ENCODE measurements at regions not wholly inside any gene's neighbourhood (a gene's known extent, or its start where the extent isn't known, plus 50 kb on each side); places are given as distances from the start of the nearest gene placed in this dataset.

- no peak for DNase-seq
- intact Hi-C loops (cut with DNase I), result no loop called here
- H3K4me3 ChIP-seq, result no peak overlapping the region
- H3K27me3 ChIP-seq, result no peaks in the 10 kb centered on the region
- 85 to 95% (median 88%) methylated on average over 9 of the region's 9 CpGs for WGBS, 4 donors
- no peak for TF ChIP-seq POLR2A (IDR thresholded peaks at IDR 0.05)
- no peak for TF ChIP-seq CTCF (IDR thresholded peaks at IDR 0.05)
- H3K9me3 ChIP-seq (replicated peaks in 1 of 3), result peaks cover 0 to 8% (median 0%) of the 10 kb centered on the region in 3 donors
- H3K27ac ChIP-seq, result no peak overlapping the region
- no peaks in the 10 kb centered on the region for H3K36me3 ChIP-seq (replicated peaks in 1 of 2)
- H3K4me1 ChIP-seq (replicated peaks in 1 of 2), result no peaks in the 10 kb centered on the region
Measured at GRCh38 chr9:91106415-91107081, 255.2 kb downstream of the AUH start.

- intact Hi-C loops (cut with DNase I), result loop anchor here in 1 of 2 donors (5.0 kb wide), 1 partner anchor 49 kb away; no protein-coding TSS in a partner anchor
- no peak for DNase-seq
- H3K36me3 ChIP-seq (replicated peaks in 1 of 2), result no peaks in the 10 kb centered on the region
- H3K9me3 ChIP-seq (replicated peaks in 1 of 3), result peaks cover 0 to 8% (median 0%) of the 10 kb centered on the region in 3 donors
- H3K4me1 ChIP-seq (replicated peaks in 1 of 2), result no peaks in the 10 kb centered on the region
- TF ChIP-seq CTCF (IDR thresholded peaks at IDR 0.05), result no peak
- TF ChIP-seq POLR2A (IDR thresholded peaks at IDR 0.05), result no peak
- no peaks in the 10 kb centered on the region for H3K27me3 ChIP-seq
- no peak overlapping the region for H3K27ac ChIP-seq
- no peak overlapping the region for H3K4me3 ChIP-seq
Measured at GRCh38 chr9:91111226-91111625, 250.5 kb downstream of the AUH start.

- H3K4me1 ChIP-seq (replicated peaks in 1 of 2), result no peaks in the 10 kb centered on the region
- intact Hi-C loops (cut with DNase I), result loop anchor here in 1 of 2 donors (5.0 kb wide), 1 partner anchor 50 kb away; no protein-coding TSS in a partner anchor
- WGBS, 4 donors, result 85 to 92% (median 91%) methylated on average over 6 of the region's 6 CpGs
Measured at GRCh38 chr9:91111876-91112275, 249.8 kb downstream of the AUH start.

GRCh38 chr9:91113016-91113415, 248.7 kb downstream of the AUH start:
- Histone ChIP-seq H3K9me3 (replicated peaks in 1 of 3) (peaks cover 0 to 8% (median 0%) of the 10 kb centered on the region in 3 donors), H3K27ac (no peak overlapping the region), H3K4me1 (replicated peaks in 1 of 2) (peaks cover 0 to 5% of the 10 kb centered on the region in 2 donors), H3K36me3 (replicated peaks in 1 of 2) (no peaks in the 10 kb centered on the region), H3K27me3 (no peaks in the 10 kb centered on the region), H3K4me3 (no peak overlapping the region)
- no peak for DNase-seq
- WGBS, 4 donors, result 93 to 95% (median 94%) methylated on average over 2 of the region's 2 CpGs
- intact Hi-C loops (cut with DNase I), result loop anchor here in 1 of 2 donors (5.0 kb wide), 1 partner anchor 51 kb away; no protein-coding TSS in a partner anchor
- TF ChIP-seq POLR2A (IDR thresholded peaks at IDR 0.05) (no peak), CTCF (IDR thresholded peaks at IDR 0.05) (no peak)

More at GRCh38 chr9:91111876-91112275, 249.8 kb downstream of the AUH start:
- Histone ChIP-seq H3K27ac (no peak overlapping the region), H3K27me3 (no peaks in the 10 kb centered on the region), H3K9me3 (replicated peaks in 1 of 3) (peaks cover 0 to 8% (median 0%) of the 10 kb centered on the region in 3 donors), H3K4me3 (no peak overlapping the region), H3K36me3 (replicated peaks in 1 of 2) (no peaks in the 10 kb centered on the region)
- TF ChIP-seq POLR2A (IDR thresholded peaks at IDR 0.05), result no peak
- no peak for DNase-seq

- TF ChIP-seq CTCF (IDR thresholded peaks at IDR 0.05), result no peak
- no peak for TF ChIP-seq POLR2A (IDR thresholded peaks at IDR 0.05)
- Histone ChIP-seq H3K27ac (no peak overlapping the region), H3K4me1 (replicated peaks in 1 of 2) (peaks cover 0 to 17% of the 10 kb centered on the region in 2 donors), H3K4me3 (no peak overlapping the region), H3K27me3 (no peaks in the 10 kb centered on the region), H3K9me3 (replicated peaks in 1 of 3) (peaks cover 0 to 8% (median 0%) of the 10 kb centered on the region in 3 donors), H3K36me3 (replicated peaks in 1 of 2) (no peaks in the 10 kb centered on the region)
- 88 to 93% (median 91%) methylated on average over 1 of the region's 1 CpG for WGBS, 4 donors
- intact Hi-C loops (cut with DNase I), result loop anchor here in 1 of 2 donors (5.0 kb wide), 1 partner anchor 52 kb away; no protein-coding TSS in a partner anchor
- DNase-seq, result no peak
Measured at GRCh38 chr9:91114450-91114849, 247.3 kb downstream of the AUH start.
